Uterus (tissue), 3 donors: ENCODE measurements at regions not wholly inside any gene's neighbourhood (a gene's known extent, or its start where the extent isn't known, plus 50 kb on each side); places are given as distances from the start of the nearest gene placed in this dataset.

Experiments used
- DNase-seq, 2 donors: peaks; one replicate each; pipeline ENCODE4 v3.0.0-alpha.2; 2019 to 2020
- H3K27ac ChIP-seq, 2 donors: fragments of 200-600 bp; sonication (generic); 1 replicate in 1 of 2; 2 replicates in 1 of 2; pipeline ENCODE4 v1.5.1; 2016 to 2018
- H3K27me3 ChIP-seq, 2 donors: fragments of 200-600 bp; sonication (generic); one replicate each; pipeline ENCODE4 v1.5.1; 2018 to 2019; ENCODE audit warnings: control low read depth in 1 of 2
- H3K36me3 ChIP-seq, 2 donors: fragments of 200-600 bp; sonication (generic); one replicate each; pipeline ENCODE4 v1.5.1; 2019; ENCODE audit warnings: control low read depth in 1 of 2
- H3K4me1 ChIP-seq, 2 donors: fragments of 200-600 bp; sonication (generic); one replicate each; pipeline ENCODE4 v1.5.1; 2018 to 2019; ENCODE audit warnings: control low read depth in 1 of 2
- H3K4me3 ChIP-seq, 2 donors: fragments of 200-600 bp; sonication (generic); 1 replicate in 1 of 2; 2 replicates in 1 of 2; pipeline ENCODE4 v1.5.1; 2018 to 2019; ENCODE audit warnings: mild to moderate bottlenecking in 1 of 2
- H3K9me3 ChIP-seq, 2 donors: fragments of 200-600 bp; sonication (generic); one replicate each; pipeline ENCODE4 v1.5.1; 2019; ENCODE audit warnings: control low read depth in 1 of 2
- CTCF ChIP-seq, 4 experiments: fragments of 200-600 bp in 2 of 4; fragments of 450-650 bp in 2 of 4; sonication (generic) in 2 of 4; IDR thresholded peaks; one replicate each; pipeline ENCODE4 v1.5.1; 2016 to 2019; ENCODE audit warnings: antibody characterized with exemption in 4 of 4, mild to moderate bottlenecking in 2 of 4, moderate library complexity in 1 of 4
- POLR2A ChIP-seq, 2 donors: fragments of 450-650 bp; IDR thresholded peaks; one replicate each; pipeline ENCODE4 v1.6.1; 2016; ENCODE audit warnings: antibody characterized with exemption in 2 of 2, mild to moderate bottlenecking in 1 of 2, moderate library complexity in 1 of 2
- intact Hi-C: fragments of 100-400 bp; cut with DNase I; formaldehyde crosslinking; loops from one replicate; pipeline ENCODE4 v1.15.1; 2023; ENCODE audit warnings: low total_unique reads
- donor health status: DM: yes; HTN: yes; CAD: no.

DNA sequence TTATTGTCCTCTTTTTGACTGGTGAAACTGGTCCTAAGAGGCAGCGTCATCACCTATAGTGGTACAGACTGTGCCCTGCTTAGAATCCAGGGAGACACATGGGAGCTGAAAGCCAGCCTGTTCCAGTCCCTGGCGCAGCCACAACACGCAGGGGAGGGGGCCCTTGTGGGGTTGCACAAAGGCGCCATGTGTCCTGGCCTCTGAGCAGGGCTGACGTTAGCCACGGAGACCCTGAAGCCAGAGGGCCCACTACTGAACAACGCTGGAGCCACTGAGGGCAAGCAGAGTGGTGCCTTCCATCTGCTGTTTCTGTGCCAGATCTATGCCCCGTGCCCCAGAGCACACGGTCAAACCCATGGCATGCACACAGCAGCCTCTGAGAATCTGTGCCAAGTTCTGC lies 147.3 kb downstream of the ACTL7B start:
- TF ChIP-seq POLR2A (IDR thresholded peaks at IDR 0.05) (no peak), CTCF (IDR thresholded peaks at IDR 0.05) (no peak)
- no peak overlapping the region for H3K4me3 ChIP-seq
- no peaks in the 10 kb centered on the region for H3K9me3 ChIP-seq
- H3K27me3 ChIP-seq, result no peaks in the 10 kb centered on the region
- no peak overlapping the region for H3K27ac ChIP-seq
- intact Hi-C loops, result no loop called here
- H3K4me1 ChIP-seq, result no peaks in the 10 kb centered on the region
- DNase-seq, result no peak
- H3K36me3 ChIP-seq, result no peaks in the 10 kb centered on the region

- H3K36me3 ChIP-seq, result no peaks in the 10 kb centered on the region
- intact Hi-C loops, result no loop called here
- no peaks in the 10 kb centered on the region for H3K27me3 ChIP-seq
- TF ChIP-seq POLR2A (IDR thresholded peaks at IDR 0.05), result no peak
- no peak for TF ChIP-seq CTCF (IDR thresholded peaks at IDR 0.05)
- H3K27ac ChIP-seq, result no peak overlapping the region
- no peaks in the 10 kb centered on the region for H3K9me3 ChIP-seq
- no peak for DNase-seq
- H3K4me1 ChIP-seq, result no peaks in the 10 kb centered on the region
- no peak overlapping the region for H3K4me3 ChIP-seq
Measured at GRCh38 chr9:108707120-108707519, 148.7 kb downstream of the ACTL7B start.

- no peak overlapping the region for H3K27ac ChIP-seq
- TF ChIP-seq POLR2A (IDR thresholded peaks at IDR 0.05) (no peak), CTCF (IDR thresholded peaks at IDR 0.05) (no peak)
Measured at GRCh38 chr9:108704156-108704852, 151.5 kb downstream of the ACTL7B start.

DNA sequence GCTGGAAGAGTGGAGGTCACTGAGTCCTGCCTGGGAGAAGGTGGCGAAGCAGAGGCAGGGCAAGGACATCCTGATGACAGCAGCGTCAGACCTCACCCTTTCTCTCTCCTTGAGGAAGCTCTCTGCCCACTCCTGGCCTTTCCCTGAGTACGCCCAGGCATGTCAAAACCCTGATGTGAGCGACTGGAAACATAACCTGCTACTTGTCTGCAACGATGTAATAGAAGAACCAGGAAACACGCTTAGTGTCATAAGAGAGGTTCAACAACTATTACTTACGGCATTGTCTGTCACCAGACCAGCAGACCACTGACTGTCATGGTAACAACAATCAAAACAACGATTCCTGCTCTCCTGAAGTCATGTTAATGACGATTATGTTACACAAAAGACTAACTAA lies 152.4 kb downstream of the ACTL7B start:
- DNase-seq, result no peak

More at GRCh38 chr9:108704156-108704852, 151.5 kb downstream of the ACTL7B start:
- DNase-seq, result no peak
- no peaks in the 10 kb centered on the region for H3K9me3 ChIP-seq
- intact Hi-C loops, result no loop called here
- no peak overlapping the region for H3K4me3 ChIP-seq
- H3K36me3 ChIP-seq, result no peaks in the 10 kb centered on the region
- H3K27me3 ChIP-seq, result no peaks in the 10 kb centered on the region
- H3K4me1 ChIP-seq, result no peaks in the 10 kb centered on the region

More for the DNA sequence above, 152.4 kb downstream of the ACTL7B start:
- no peaks in the 10 kb centered on the region for H3K27me3 ChIP-seq
- H3K36me3 ChIP-seq, result no peaks in the 10 kb centered on the region
- no peak overlapping the region for H3K4me3 ChIP-seq
- H3K27ac ChIP-seq, result no peak overlapping the region
- H3K9me3 ChIP-seq, result no peaks in the 10 kb centered on the region
- intact Hi-C loops, result no loop called here
- no peaks in the 10 kb centered on the region for H3K4me1 ChIP-seq
- TF ChIP-seq POLR2A (IDR thresholded peaks at IDR 0.05) (no peak), CTCF (IDR thresholded peaks at IDR 0.05) (no peak)
